Gastrocnemius medialis (tissue), 4 donors: ENCODE measurements at regions not wholly inside any gene's neighbourhood (a gene's known extent, or its start where the extent isn't known, plus 50 kb on each side); places are given as distances from the start of the nearest gene placed in this dataset.

ENCODE experiments used
- CTCF ChIP-seq, 5 experiments: fragments of 450-650 bp in 3 of 5; fragments of 200-600 bp in 2 of 5; sonication (generic) in 2 of 5; IDR thresholded peaks in 4 of 5; conservative IDR thresholded peaks in 1 of 5; 1 replicate in 4 of 5; 2 replicates in 1 of 5; pipeline ENCODE4 v1.5.1; 2016 to 2019; ENCODE audit warnings: antibody characterized with exemption in 5 of 5, mild to moderate bottlenecking in 3 of 5, moderate library complexity in 3 of 5
- POLR2A ChIP-seq, 2 donors: fragments of 450-650 bp; IDR thresholded peaks; one replicate each; pipeline ENCODE4 v1.6.1; 2017; ENCODE audit warnings: antibody characterized with exemption in 2 of 2, mild to moderate bottlenecking in 2 of 2, moderate library complexity in 2 of 2

DNA sequence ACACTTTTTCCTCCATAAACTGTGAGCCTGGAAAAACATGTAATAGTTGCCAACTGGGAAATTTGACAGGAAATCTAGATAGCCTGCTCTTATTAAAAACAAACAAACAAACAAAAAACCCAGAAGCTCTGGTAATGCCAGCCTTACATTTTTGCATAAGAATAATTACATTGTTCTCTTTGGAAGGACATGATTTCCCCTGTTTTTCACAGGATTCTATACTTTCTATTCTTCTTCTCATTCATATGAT is 137.9 kb downstream of the AEBP2 start:
- TF ChIP-seq POLR2A (IDR thresholded peaks at IDR 0.05) (no peak), CTCF (IDR thresholded peaks at IDR 0.05 in 4 of 5, conservative IDR thresholded peaks at IDR 0.05 in 1 of 5) (no peak)
